RCC 7860 (cell line): ENCODE measurements at regions not wholly inside any gene's neighbourhood (a gene's known extent, or its start where the extent isn't known, plus 50 kb on each side); places are given as distances from the start of the nearest gene placed in this dataset.
"Not testable (repeated sequence)": the region's sequence is repeated elsewhere in the genome, so short reads cannot be mapped to it uniquely, and the experiment has no call there.

Source experiments
- DNase-seq: peaks from one replicate; pipeline ENCODE4 v3.0.0-alpha.2; 2015; ENCODE audit warnings: low spot score
- FAIRE-seq: peaks from 2 replicates; lab custom pipeline; 2012; peaks lifted over from hg19 to GRCh38; lab: Jason Lieb, UNC

DNA sequence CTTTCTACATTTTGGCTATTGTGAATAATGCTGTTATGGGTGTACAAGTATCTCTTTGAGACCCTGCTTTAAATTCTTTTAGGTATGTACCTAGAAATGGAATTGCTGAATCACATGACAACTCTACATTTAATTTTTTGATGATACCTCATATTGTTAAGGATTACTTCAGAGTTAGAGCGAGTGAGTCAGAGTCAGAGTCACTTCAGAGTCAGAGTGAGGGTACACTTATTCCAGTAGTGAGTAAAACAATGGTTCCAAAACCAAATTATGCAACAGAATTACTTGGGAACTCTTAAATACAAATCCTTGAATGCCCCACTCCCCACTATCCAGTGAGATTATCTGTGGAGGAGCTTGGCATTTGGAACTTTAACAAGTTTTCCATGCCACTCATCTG is 50.3 kb upstream of the SNRK start:
- FAIRE-seq: no peak
- DNase-seq: no peak

DNA sequence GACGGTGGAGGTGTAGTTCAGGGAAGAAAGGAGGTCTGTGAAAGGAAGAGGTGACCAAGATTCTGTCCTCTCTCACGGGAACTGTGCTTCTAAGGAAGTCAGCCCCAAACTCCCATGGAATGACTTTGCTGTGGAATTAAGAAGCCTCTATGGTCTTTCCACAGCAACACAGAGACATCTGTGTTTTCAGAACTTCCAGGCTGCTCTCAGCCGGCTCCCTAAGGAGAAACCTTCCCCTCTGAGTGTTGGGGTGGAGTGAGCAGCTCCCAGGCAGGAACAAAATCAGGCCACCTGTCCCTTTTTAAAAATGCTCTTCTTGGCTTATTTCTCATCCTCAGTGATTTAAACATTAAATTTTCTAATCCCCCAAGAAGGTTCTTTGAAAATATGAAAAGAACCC is 53.3 kb upstream of the SNRK start:
- FAIRE-seq (no peak), DNase-seq (no peak)

- FAIRE-seq (no peak), DNase-seq (no peak)
These were observed 54.9 kb upstream of the SNRK start for GRCh38 chr3:43231276-43232000.

DNA sequence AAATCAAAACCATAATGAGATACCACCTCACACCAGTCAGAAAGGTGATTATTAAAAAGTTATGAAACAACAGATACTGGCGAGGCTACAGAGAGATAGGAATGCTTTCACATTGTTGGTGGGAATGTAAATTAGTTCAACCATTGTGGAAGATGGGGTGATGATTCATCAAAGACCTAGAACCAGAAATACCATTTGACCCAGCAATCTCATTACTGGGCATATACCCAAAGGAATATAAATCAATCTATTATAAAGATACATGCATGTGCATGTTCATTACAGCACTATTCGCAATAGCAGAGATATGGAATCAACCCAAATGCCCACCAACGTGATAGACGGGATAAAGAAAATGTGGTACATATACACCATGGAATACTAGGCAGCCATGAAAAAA is 56.5 kb upstream of the SNRK start:
- FAIRE-seq, DNase-seq: not testable (repeated sequence)

- not testable (repeated sequence) for FAIRE-seq, DNase-seq
These were observed 58.7 kb upstream of the SNRK start for GRCh38 chr3:43227685-43228084.

DNA sequence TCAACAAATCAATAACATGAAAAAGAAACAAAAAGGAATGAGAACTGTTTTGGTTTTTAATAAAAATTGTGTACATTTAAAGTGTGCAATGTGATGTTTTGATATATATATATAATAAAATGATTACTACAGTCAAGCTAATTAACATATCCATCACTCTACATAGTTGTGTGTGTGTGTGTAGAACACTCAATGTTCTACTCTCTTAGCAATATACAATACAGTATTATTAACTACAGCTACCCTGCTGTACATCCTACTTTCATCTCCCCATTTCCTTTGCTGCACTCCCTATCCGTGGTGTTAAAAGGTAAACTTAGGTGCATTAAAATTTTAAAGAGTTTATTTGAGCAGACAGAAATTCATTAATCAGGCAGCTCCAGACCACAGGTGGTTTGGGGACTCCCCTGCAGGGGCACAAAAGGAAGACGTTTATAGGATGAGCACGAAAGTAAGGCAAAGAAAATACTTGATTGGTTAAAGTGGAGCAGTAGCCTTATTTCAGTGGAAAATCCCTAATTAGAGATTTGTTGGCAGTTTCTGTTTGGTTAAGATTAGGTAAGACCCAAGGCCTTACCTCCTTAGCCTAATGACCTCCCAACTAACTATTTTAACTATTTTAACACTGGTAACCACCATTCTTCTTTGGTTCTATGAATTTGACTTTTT is 61.8 kb upstream of the SNRK start:
- no peak for DNase-seq
- no peak for FAIRE-seq

GRCh38 chr3:43223670-43224364 is 62.5 kb upstream of the SNRK start:
- FAIRE-seq (no peak), DNase-seq (no peak)

- DNase-seq: no peak
These were observed 63.8 kb upstream of the SNRK start for GRCh38 chr3:43222590-43222989.

DNA sequence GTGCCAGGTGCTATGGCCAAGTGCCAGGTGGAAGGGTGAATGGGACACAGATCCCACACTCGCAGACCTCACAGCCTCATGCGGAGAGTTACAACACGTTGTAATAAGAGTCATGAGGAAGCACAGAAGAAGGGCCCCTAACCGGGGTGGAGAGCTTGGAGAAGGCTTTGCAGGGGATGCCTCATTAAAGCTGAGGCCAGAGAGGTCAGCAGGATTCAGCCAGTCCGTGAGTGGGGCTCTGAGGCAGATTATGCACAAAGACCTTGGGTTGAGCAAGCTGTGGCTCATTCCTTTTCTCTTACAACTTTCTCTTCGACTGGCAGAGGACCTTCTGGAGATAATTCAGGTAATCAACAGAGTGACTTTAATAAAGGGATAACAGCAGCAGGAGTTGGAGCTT is 65.3 kb upstream of the SNRK start:
- FAIRE-seq: no peak
- DNase-seq: no peak

More at GRCh38 chr3:43222590-43222989, 63.8 kb upstream of the SNRK start:
- no peak for FAIRE-seq

- no peak for DNase-seq
- no peak for FAIRE-seq
These were observed 66.7 kb upstream of the SNRK start for GRCh38 chr3:43219616-43220015.

DNA sequence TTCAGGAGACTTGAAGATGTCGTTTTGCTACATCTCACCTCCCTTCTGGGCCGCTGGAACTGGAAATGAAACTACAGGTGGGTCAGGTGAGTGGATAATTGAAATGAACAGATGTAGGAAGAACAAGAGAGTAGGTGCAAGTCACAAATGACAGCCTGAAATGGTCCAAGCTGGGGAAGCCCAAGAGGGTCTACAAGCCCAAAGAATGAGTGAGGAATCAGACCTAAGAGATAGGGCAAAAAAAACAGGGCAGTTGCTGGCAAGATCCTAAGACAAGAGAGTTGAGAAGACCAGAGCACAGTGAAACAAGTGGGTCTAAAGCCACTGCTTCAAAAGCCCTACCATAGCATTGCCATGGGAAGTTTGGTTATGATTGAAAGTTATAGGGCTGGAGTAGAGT is 67.4 kb upstream of the SNRK start:
- DNase-seq (no peak), FAIRE-seq (no peak)

- DNase-seq: no peak
- FAIRE-seq: no peak
These were observed 68.2 kb upstream of the SNRK start for GRCh38 chr3:43218156-43218555.

DNA sequence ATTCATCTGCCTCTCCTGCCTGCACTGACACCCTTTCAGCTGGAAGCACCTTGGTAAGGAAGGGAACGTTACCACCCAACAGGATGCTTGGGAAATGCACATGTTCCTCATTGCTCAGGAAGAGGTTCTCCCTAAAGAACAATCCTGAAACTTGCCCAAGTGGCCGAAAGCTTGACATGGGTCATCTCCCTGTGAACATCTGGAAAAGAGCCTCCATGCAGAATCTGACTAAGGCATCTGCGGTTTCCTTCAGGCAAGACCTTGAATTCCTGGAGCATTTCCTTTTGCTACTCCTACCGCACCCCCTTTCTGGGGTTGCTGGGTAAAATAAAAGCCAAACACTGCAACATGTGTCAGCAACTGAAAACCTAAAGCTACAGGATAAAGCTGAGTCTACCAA is 68.7 kb upstream of the SNRK start:
- no peak for DNase-seq
- no peak for FAIRE-seq

- DNase-seq (no peak), FAIRE-seq (no peak)
These were observed 69.1 kb upstream of the SNRK start for GRCh38 chr3:43217206-43217605.

GRCh38 chr3:43215663-43216275 is 70.6 kb upstream of the SNRK start:
- FAIRE-seq (no peak), DNase-seq (no peak)

- no peak for FAIRE-seq
- no peak for DNase-seq
These were observed 71.2 kb upstream of the SNRK start for GRCh38 chr3:43215138-43215537.

- DNase-seq (peak; percentile 16), FAIRE-seq (no peak)
These were observed 71.7 kb upstream of the SNRK start for GRCh38 chr3:43214616-43215015.

GRCh38 chr3:43213631-43214030 is 72.7 kb upstream of the SNRK start:
- DNase-seq (no peak), FAIRE-seq (peak; percentile 59)

DNA sequence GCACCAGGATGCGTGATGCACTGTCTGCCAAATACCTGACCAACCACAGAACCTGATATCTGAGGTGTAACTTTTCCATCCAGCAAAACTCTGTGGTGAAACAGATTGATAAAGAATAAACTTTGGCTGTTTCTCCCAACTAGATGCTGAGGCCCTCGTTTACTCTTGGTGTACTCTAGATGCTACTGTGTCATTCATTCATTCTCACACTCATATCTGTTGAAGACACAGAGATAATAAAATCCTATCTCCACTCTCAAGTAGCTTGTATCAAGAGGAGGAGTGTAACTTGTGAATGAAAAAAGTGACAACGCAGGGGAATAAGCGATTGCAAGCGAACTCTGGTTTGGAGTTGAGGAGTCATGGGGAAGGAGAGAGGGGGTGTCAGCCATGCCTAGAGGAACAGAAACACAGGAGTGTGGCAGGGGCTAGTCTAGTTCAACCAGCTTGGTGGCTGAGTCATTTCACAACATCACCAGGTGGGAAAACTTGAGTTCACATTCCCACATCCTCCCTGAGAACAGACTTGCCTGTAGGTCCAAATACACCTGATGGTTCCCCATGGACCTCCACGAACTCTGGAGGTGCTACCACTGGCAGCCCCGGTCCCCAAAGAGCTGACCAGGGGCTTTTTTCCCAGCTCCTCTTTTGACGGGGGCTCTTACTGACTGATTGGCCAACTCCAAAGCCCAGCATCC is 73.3 kb upstream of the SNRK start:
- FAIRE-seq (no peak), DNase-seq (no peak)

DNA sequence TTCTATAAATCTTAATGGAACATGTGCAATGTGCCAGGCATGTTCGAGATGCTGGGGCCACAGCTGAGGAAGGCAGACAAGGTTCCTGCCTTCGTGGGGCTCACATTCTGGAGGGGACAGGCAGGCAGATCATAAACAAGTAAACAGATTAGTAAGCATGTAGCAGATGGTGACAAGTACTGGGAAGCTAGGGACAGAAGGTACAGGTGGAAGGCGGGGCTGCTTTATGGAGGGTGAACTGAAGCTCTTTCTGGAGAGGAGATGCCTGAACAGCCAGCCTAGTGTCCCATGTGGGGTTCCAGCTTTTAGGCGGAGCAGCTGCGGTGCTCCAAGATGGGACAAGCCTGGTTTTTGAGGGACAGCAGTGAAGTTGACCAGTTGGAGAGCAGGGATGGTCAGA is 74.7 kb upstream of the SNRK start:
- DNase-seq (no peak), FAIRE-seq (no peak)
